ENCODE measurements at regions not wholly inside any gene's neighbourhood (a gene's known extent, or its start where the extent isn't known, plus 50 kb on each side); places are given as distances from the start of the nearest gene placed in this dataset.

DNA sequence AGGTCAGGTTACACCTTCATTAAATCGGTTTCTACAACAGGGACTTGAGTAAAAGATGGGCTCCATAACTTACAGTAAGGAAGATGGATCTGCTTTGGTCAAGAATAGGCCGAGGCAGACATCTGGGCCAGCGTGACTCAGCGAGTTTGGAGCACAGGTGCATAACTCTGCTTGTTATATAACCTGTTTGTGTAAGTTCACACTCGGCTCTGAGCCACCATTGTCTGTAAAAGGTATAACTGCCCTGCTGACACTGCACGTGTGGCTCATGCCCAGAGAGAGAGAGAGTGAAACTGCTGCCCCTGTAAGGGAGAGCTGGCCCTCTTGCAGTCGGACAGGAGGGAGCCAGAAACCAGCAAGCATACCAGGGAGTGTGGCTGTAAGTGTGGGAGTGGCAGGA lies 737.9 kb upstream of the SLC35B3 start:
- TF ChIP-seq, protein P1, sequence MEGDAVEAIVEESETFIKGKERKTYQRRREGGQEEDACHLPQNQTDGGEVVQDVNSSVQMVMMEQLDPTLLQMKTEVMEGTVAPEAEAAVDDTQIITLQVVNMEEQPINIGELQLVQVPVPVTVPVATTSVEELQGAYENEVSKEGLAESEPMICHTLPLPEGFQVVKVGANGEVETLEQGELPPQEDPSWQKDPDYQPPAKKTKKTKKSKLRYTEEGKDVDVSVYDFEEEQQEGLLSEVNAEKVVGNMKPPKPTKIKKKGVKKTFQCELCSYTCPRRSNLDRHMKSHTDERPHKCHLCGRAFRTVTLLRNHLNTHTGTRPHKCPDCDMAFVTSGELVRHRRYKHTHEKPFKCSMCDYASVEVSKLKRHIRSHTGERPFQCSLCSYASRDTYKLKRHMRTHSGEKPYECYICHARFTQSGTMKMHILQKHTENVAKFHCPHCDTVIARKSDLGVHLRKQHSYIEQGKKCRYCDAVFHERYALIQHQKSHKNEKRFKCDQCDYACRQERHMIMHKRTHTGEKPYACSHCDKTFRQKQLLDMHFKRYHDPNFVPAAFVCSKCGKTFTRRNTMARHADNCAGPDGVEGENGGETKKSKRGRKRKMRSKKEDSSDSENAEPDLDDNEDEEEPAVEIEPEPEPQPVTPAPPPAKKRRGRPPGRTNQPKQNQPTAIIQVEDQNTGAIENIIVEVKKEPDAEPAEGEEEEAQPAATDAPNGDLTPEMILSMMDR (conservative IDR thresholded peaks at IDR 0.05; ENCODE audit: low read depth, low read length): no peak
- no peak for TF ChIP-seq EZH2 (IDR thresholded peaks at IDR 0.05; ENCODE audit: low read length, unreplicated experiment)

All from PC-3 (cell line).